GM19397 (cell line): ENCODE measurements at regions not wholly inside any gene's neighbourhood (a gene's known extent, or its start where the extent isn't known, plus 50 kb on each side); places are given as distances from the start of the nearest gene placed in this dataset.
"Not testable (repeated sequence)": the region's sequence is repeated elsewhere in the genome, so short reads cannot be mapped to it uniquely, and the experiment has no call there.

Source experiments
- ATAC-seq: cut with Tn5 transposase; IDR thresholded peaks from one replicate; pipeline ENCODE4 v1.9.1; 2021; ENCODE audit warnings: mild to moderate bottlenecking, moderate library complexity; ENCODE audit not compliant: unreplicated experiment

DNA sequence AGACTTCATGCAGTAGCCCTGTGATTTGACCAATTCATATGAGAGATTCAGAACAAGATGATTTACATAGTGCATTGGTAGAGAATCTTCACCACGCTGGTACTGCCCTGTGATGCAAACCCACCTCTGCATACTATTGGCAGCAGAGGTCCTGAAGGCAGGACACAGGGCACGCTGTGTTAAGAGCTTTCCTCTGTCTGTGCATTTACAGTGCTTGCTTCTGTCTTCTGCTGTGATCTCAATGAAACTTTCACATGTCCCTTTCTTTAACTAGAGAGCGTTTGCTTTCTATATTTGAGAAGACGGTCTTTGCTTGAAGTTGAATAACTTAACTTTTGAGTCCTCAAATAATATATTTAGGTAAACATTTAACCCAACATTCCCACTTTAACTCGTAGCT lies 219.0 kb upstream of the SPRY2 start:
- no peak for ATAC-seq

DNA sequence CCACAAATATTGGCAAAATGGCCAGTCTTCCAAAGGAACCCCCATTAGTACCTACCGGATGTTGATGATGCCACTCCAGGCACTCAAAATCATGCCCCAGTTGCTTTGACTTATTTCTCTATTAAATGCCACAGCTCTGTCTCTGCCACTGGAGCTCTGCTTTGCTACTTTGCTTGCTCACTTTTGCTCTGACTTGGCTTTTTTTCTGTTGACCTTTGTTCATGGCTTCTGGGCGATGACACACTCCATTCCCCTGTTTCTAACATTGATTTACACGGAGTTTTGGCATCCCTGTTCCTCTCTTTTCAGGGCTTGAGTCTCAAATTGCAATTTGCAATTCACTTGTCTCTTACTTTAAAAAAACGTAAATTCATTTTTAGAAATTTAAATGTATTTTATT lies 217.1 kb upstream of the SPRY2 start:
- ATAC-seq = no peak

DNA sequence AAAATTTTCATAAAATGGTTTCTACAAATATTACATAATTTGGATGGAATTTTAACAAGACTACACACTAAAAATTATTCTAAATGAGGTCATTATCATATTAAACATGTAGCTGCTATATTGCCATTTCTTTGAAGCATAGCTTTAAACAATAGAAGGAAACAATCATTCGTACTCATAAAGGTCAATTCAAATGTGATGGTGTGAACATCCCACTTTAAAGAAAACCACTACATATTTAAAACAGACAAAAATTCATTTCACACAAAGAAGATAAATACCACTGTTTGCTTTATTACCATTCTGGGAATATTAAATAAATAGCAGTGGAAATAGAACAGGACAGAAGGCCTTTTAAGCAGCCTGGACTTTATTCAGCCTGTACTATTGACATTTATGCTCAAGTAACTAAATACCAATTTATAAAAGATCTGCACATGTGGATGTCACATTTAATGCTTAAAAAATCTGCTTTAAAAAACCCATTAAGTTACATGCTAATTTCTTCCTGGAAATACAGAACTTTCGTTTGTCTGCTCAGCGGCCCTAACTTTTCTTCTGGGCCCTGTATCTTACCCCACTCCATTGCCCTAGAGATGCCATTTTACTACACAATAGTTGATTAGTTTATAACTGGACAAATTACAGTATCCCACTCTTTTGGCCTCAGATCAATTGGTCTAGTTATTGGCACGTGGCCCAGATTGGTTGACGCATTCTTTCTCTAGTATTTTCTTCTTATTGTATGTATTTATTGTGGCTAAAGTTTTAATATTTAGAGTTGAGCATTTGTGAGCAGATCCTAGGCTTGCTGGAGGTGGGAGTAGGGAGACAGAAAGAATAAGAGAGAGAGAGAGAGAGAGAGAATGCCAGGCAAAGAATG lies 215.1 kb upstream of the SPRY2 start:
- no peak for ATAC-seq

DNA sequence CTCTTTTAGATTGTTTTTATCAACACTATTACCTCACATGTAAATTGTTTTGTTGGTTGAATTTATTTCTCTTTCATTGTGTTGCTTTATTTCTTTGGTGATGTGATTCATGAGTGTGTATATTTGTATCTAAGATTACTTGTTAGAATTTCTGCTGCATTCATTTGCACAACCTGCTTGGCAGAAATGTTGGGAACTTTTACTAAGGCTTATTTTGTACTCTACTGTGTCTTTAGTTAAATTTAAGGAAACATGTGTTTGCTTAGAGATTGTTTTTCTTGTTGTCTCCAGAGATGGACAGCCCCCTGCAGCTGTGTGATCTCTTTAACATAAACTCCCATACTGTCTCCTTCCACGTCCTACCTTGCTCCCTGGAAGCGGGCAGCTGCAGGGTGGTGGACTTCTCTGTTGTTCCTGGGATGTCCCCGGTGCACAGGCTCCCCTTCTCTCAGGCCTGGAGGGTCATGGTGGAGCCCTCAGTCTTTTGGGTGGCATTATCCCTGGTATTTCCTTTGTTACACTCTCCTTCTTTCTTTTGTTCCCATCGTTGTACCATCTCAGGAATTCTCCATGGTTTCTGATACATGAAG lies 212.0 kb upstream of the SPRY2 start:
- ATAC-seq = no peak

DNA sequence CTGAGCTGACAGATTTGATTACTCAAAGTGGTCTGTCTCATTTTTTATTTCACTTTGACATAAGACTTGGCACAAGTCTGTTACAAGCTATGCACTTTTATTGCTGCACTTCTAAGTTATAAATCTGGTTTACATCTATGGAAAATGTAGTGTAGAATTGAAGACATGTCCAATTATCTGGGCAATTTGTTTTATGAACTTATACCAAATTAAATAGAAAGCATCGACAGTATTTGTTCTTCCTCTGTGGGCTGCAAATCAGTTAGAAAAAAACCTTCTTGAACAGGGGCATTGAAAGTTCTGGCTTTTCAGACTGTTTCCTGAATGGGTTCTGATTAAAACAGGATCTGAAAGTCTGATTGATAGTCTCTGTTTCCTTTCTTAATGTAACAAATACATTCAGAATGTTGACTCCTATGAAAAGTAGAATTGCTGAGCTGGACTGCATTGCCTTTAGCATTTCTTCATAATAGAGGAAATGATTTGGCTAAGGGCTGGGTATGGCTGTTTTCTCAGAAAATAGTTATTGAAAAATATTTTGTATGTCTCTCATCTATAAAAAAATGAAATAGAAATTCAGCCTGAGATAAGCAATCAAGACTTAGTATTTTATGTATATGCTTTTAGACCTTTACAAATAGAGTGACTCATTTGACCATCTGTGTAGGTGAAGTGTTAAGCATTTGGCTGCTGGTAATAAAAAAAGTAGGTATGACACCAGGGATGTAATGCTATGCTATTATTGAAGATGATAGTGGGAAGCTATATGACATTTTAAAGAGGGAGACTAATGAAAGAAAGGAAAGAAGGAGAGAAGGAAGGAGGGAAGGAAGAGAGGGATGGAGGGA lies 210.9 kb upstream of the SPRY2 start:
- no peak for ATAC-seq

DNA sequence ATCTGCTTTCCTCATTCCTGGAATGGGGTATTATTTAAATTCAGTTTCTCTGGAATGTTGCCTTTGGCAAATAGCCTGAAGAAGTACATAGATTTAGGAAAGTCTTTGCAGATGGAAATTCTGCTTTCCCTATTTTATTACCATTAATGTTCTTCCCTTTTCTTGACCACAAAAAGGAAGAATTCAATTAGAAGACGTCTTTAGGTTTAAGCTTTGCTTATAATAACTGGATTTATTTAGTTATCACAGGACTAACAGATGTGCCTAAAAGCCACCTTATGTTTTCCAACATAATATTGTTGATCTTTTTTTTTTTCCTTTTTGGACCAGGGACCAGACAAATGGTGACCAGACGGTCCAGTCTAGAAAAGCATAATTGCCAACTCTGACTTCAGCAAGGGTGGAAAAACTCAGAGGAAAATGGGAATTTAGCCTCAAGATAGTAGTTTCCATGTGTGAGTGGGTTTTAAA lies 210.1 kb upstream of the SPRY2 start:
- no peak for ATAC-seq

DNA sequence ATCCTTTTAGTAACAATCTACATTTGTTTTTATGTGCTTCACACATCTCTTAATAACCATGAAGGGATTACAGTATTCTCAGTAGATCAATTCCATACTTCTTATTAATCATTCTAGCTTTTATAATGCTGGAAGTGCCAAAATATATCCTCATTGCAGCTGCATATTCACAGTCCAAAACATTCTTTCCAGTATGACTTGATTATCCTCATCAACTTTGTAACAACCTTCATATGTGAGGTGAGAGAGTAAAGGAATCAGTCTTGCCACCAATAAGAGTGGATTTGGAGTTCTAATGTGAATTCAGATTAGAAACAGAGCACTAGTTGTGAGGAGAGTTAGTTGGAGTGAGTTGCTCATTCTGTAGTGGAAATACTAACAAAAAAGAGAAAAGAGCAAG lies 208.0 kb upstream of the SPRY2 start:
- ATAC-seq = no peak

DNA sequence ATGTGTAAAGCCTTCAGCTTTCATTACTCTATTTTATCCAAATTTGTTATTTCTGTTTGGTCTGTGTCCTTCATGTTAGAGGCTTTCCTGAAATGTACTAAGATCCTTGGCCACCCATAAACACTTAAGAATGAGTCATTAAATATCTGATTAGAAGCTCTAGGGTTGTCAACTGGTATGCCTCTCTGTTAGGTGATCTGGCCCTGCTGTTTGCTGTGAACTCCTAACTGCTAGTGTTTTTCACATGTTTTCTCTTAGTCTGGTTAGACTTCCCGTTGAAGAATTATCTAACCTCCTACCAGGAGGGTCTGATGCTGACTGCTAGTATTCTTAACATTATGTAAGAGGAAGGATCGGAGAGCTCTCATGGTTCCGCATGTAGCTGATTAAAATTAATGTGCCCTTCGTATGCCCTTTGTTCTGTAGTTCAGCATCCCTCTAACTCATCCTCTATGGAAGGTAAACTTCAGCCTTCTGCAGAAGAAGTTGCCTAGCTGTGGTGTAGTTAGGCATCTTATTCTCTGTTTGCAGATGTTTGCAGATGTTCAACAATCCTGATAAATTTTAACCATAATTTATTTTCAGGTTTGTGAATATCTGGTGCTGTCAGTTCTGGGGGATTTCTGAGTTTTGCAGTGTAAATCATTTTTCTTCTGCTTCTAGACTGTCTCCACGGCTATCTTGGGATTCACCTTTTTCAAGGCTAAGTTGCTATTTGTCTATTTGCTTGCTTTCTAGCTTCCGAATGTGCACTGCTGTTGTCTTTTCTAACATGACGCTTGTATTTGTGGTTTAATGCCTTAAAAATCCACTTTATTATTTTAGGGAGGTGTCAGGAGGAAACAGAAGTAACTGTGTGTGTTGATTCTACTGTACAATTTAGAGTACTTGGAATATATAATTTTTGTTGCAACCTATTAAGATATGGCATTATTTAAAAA lies 207.2 kb upstream of the SPRY2 start:
- ATAC-seq = no peak

DNA sequence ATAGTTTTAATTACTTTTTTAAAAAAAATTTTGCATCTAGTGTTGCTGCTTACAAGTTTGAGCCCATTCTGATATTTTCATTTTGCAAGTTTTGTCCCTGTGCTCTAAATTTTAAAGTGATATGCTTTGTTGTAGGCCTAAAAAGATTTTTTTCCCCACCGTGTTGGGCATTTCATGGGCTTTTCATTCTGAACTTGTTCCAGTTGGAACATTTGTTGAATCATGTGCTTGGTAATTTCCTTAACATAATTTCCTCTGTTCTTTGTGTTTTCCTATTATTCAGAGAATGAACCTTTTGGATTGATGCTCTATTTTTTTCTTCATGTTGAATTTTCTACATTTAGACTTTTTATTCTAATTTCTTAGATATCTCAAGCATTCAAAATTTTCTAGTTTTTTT lies 206.4 kb upstream of the SPRY2 start:
- ATAC-seq = no peak

DNA sequence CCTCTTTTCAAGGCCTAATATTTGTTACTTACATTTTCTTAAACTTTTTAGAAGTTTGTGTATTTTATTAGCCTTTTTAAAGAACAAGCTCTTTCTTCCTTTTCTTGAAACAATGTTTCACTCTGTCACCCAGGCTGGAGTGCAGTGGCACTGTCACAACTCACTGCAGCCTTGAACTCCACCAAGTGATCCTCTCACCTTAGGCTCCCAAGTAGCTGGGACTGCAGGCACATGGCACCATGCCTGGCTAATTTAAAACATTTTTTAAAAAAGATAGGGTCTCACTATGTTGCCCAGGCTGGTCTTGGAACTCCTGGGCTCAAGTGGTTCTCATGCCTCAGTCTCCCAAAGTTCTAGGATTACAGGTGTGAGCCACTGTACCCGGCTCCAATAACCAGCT lies 192.2 kb upstream of the SPRY2 start:
- no peak for ATAC-seq

DNA sequence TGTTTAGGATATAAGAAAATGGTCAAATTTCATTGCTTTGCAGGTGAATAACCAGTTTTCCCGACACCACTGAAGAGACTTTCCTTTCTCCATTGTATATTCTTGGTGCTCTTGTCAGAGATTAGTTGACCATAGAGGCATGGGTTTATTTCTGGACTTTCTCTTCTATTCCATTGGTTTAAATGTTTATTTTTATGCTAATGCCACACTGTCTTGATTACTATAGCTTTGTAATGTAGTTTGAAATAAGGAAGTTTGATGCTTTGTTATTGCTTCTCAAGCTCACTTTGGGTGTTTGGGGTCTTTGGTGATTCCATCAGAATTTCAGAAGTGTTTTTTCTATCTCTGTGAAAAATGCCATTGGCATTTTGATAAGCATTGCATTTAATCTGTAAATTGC lies 190.0 kb upstream of the SPRY2 start:
- ATAC-seq = no peak

DNA sequence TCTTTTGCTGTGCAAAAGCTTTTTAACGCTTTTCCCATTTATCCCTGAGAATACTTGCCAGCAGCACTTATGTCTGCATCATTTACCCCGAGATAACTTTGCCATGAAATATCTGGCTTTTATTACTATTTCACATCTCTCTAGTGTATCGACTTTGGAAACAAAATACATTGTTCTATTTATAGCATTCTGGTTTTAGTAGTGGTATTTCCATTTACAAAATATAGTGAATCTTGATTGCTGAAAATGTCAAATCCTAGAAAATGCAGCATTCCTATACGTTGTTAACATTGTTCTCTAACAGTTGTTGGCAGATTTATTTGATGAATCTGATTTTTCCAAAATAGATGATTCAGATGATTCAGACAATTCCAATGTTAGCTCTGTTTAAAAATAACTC lies 189.3 kb upstream of the SPRY2 start:
- ATAC-seq = no peak

DNA sequence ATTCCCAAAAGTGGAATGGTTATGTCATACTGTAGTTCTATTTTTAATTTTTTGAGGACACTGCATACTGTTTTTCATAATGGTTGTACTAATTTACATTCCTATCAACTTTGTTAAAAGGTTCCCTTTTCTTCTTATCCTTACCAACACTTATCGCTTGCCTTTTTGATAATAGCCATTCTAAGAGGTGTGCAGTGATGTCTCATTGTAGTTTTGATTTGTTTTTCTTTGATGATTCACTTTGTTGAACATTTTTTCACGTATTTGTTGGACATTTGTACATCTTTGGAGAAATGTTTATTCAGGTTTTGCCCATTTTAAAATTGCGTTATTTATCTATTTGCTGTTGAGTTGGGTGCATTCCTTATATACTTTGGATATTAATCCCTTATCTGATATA lies 188.8 kb upstream of the SPRY2 start:
- ATAC-seq = no peak

DNA sequence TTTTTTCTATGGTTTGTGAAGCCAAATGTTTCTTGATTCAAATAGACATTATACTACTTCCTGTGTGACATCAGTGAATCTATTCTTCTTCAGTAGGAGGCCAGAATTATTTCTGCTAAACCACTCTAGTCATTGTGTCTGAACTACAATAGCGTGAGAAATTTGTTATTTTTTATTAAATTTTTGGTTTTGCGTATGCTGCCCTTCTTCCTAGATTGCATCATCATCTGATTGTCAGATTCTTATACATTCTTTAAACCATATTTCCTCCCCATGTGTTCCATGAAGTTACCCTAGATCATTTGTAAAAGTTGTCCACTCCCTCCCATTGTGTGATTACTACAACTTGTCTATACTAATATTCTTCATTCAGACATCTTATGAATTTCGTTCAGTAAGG lies 187.8 kb upstream of the SPRY2 start:
- no peak for ATAC-seq

DNA sequence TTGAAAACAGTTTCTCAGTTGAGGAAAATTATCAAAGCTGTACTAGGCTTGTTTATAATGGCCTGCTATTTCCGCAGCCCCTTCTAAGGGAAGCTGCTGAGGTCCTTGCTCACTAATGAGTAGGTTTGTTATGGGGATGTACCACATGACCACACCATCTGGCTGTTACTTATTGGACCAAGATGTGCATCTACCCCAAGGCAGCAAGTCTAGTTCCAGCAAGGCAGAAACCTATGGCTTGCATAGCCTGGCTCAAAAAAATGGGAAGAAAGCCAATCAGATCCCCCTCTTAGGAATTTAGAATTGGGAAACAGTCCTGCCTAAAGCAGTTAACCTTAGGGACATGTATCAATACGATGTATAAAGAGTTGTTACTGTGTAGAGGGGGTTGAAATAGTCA lies 186.5 kb upstream of the SPRY2 start:
- no peak for ATAC-seq

DNA sequence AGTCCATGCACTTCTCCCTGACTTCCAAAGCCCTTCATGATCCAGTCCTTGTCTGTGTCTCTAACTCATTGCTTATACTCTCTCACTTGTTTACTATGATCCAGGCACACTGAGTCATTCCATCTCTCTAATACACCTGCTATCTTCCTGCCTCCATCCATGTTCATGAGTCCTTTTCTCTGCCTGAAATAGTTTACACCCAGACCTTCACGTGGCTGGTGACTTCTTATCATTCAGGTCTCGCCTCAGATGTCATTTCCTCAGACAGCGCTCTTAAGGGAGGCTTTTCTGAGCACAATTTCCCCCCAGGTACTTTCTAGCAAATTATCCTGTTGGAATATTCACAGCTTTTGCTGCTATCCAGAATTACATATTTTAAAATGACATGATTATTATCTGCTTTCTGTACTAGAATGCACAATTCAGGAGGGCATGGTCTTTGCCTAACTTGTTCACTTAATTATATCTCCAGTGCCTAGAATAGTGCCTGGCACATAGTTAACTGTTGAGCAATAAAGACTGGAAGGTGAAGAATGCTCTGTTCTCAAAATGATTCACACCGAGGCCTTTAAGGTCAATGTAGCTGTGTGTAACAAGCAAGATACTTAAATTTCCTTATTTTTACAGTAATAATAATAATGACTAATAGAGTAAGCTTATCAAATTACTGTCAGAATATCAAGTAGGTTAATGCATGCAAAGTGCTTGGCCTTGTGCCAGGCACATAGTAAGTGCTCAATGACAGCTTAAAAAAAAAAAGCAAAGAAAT lies 183.7 kb upstream of the SPRY2 start:
- ATAC-seq = no peak

DNA sequence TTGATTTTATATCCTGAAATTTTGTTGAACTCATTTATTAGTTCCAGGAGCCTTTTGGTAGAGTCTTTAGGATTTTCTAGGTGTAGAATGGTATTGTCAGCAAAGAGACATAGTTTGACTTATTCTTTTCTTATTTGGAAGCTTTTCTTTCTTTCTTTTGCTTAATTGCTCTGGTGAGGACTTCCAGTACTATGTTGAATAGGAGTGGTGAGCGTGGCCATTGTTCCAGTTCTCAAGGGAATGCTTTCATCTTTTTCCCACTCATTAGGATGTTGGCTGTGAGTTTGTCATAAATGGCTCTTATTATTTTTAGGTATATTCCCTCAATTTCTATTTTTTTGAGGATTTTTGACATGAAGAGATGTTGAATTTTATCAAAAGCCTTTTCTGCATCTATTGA lies 182.2 kb upstream of the SPRY2 start:
- no peak for ATAC-seq

DNA sequence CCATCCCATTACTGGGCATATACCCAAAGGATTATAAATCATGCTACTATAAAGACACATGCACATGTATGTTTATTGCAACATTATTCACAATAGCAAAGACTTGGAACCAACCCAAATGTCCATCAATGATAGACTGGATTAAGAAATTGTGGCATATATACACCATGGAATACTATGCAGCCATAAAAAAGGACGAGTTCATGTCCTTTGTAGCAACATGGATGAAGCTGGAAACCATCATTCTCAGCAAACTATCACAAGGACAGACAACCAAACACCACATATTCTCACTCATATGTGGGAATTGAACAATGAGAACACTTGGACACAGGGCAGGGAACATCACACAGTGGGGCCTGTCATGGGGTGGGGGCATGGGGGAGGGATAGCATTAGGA lies 181.5 kb upstream of the SPRY2 start:
- not testable (repeated sequence) for ATAC-seq

DNA sequence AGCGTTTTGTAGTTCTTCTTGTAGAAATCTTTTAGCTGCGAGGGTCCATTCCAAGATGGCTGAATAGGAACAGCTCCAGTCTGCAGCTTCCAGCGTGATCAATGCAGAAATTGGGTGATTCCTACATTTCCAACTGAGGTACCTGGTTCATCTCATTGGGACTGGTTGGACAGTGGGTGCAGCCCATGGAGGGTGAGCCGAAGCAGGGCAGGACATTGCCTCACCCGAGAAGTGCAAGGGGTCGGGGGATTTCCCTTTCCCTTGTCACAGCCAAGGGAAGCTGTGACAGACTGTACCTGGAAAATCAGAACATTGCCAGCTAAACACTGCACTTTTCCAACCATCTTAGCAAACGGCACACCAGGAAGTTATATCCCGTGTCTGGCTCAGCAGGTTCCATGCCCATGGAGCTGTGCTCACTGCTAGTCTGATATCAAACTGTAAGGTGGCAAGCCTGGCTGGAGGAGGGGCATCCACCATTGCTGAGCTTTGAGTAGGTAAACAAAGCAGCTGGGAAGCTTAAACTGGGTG lies 176.0 kb upstream of the SPRY2 start:
- ATAC-seq = no peak

DNA sequence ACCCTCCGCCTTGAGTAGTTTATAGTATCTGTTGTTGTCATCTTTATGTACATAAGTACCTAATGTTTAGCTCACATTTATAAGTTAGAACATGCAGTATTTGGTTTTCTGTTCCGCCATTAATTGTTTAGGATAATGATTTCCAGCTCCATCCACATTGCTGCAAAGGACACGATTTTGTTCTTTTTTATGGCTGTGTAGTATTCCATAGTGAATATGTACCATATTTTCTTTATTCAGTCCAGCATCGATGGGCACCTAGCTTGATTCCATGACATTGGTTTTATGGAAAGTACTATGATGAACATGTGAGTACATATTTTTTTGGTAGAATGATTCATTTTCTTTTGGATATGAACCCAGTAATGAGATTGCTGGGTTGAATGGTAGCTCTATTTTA lies 174.4 kb upstream of the SPRY2 start:
- ATAC-seq = no peak
